Heart left ventricle (tissue), 13 donors: ENCODE measurements at regions not wholly inside any gene's neighbourhood (a gene's known extent, or its start where the extent isn't known, plus 50 kb on each side); places are given as distances from the start of the nearest gene placed in this dataset.

Experiments used
- POLR2A ChIP-seq, 2 donors: fragments of 450-650 bp; IDR thresholded peaks; one replicate each; pipeline ENCODE4 v1.6.1; 2017; ENCODE audit warnings: antibody characterized with exemption in 2 of 2, mild to moderate bottlenecking in 2 of 2, moderate library complexity in 2 of 2
- TF ChIP-seq, protein P1 (sequence below), 12 donors: fragments of 200-600 bp; sonication (generic) in 4 of 12; IDR thresholded peaks; one replicate each; pipeline versions ENCODE4 v1.5.0 to v1.8.0; 2018 to 2022; ENCODE audit warnings: antibody characterized with exemption in 12 of 12, mild to moderate bottlenecking in 5 of 12
- donor health status: ischemic (EF 13 %, LVEDD 7.1; RV severe dilation, severe dysfunction).
- donor health status: DM: no; HTN: yes; CAD: no.
- donor health status: DM: no; HTN: no; CAD: no.
- donor health status: ischemic (EF 25% LVEDD 6.9; RV normal size, moderate dysfunction).
- donor health status: ischemic (EF 25% LVEDD 5.7; RV mildly dilated, moderate dysfunction).
- donor health status: ischemic (EF 35%, LVEDD 5.7; RV mildly dilated, moderate dysfunction).
- donor health status: nonischemic (EF 11% LVEDD 7.7; RV severe dilation, severe dysfunction).
- donor health status: DM: yes; HTN: yes; CAD: no.
- donor health status: PGD.
- donor health status: ischemic (EF 29% LVEDD 5.4; RV normal size, mild dysfunction).
- donor health status: nonischemic (EF 23%, LVEDD 6.1; RV moderate dilation, normal function).

DNA sequence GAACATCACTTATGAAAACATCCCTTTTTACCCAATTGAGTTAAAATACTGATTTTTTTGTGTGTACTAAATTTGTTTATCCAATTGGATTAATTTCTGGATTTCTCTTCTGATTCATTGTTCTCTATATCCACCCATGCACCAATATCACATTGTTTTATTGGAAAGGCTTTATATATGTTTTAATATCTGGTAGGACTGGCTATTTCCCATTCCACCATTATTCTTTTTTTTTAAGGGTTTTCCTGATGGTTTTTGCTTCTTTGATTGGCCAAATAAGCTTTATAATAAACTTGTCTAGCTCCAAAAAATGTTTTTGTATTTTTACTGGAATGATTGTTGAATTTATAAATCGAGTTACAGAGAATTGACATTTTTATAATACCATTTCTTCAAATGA is 59.4 kb upstream of the DOK5 start:
- TF ChIP-seq, protein P1, sequence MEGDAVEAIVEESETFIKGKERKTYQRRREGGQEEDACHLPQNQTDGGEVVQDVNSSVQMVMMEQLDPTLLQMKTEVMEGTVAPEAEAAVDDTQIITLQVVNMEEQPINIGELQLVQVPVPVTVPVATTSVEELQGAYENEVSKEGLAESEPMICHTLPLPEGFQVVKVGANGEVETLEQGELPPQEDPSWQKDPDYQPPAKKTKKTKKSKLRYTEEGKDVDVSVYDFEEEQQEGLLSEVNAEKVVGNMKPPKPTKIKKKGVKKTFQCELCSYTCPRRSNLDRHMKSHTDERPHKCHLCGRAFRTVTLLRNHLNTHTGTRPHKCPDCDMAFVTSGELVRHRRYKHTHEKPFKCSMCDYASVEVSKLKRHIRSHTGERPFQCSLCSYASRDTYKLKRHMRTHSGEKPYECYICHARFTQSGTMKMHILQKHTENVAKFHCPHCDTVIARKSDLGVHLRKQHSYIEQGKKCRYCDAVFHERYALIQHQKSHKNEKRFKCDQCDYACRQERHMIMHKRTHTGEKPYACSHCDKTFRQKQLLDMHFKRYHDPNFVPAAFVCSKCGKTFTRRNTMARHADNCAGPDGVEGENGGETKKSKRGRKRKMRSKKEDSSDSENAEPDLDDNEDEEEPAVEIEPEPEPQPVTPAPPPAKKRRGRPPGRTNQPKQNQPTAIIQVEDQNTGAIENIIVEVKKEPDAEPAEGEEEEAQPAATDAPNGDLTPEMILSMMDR (IDR thresholded peaks at IDR 0.05), result no peak
- no peak for TF ChIP-seq POLR2A (IDR thresholded peaks at IDR 0.05)
